Stimulated activated CD8-positive, alpha-beta memory T cell treated with anti-CD3 and anti-CD28 coated beads, Interleukin-12 subunit alpha, Interleukin-12 subunit beta, amount 100 ng/mL, for 4 hours (primary cell): ENCODE measurements at regions not wholly inside any gene's neighbourhood (a gene's known extent, or its start where the extent isn't known, plus 50 kb on each side); places are given as distances from the start of the nearest gene placed in this dataset.
"Not testable (repeated sequence)": the region's sequence is repeated elsewhere in the genome, so short reads cannot be mapped to it uniquely, and the experiment has no call there.

ENCODE experiments used
- DNase-seq: peaks from one replicate; pipeline ENCODE4 v3.0.0-alpha.2; 2020; ENCODE audit warnings: low read depth

GRCh38 chr12:126389220-126389841, 1324.1 kb downstream of the AACS start:
- no peak for DNase-seq

GRCh38 chr12:126389961-126390360, 1324.7 kb downstream of the AACS start:
- DNase-seq: no peak

GRCh38 chr12:126390969-126391566, 1325.8 kb downstream of the AACS start:
- no peak for DNase-seq

- DNase-seq: no peak
Observed at GRCh38 chr12:126396536-126396935, 1331.3 kb downstream of the AACS start.

- DNase-seq: no peak
Observed at GRCh38 chr12:126397071-126397581, 1331.9 kb downstream of the AACS start.

GRCh38 chr12:126397660-126398059, 1332.4 kb downstream of the AACS start:
- DNase-seq: no peak

- DNase-seq: no peak
Observed at GRCh38 chr12:126400831-126401230, 1335.6 kb downstream of the AACS start.

- no peak for DNase-seq
Observed at GRCh38 chr12:126404293-126404881, 1339.2 kb downstream of the AACS start.

GRCh38 chr12:126418400-126418799, 1353.2 kb downstream of the AACS start:
- DNase-seq: no peak

- DNase-seq: no peak
Observed at GRCh38 chr12:126419131-126419530, 1353.9 kb downstream of the AACS start.

- DNase-seq: no peak
Observed at GRCh38 chr12:126424696-126425095, 1359.5 kb downstream of the AACS start.

GRCh38 chr12:126425264-126425663, 1360.0 kb downstream of the AACS start:
- DNase-seq: no peak

- no peak for DNase-seq
Observed at GRCh38 chr12:126428769-126429168, 1363.5 kb downstream of the AACS start.

- no peak for DNase-seq
Observed at GRCh38 chr12:126430921-126431320, 1365.7 kb downstream of the AACS start.

- DNase-seq: no peak
Observed at GRCh38 chr12:126431767-126432166, 1366.5 kb downstream of the AACS start.

GRCh38 chr12:126432780-126433179, 1367.5 kb downstream of the AACS start:
- DNase-seq: no peak

GRCh38 chr12:126434412-126434985, 1369.3 kb downstream of the AACS start:
- no peak for DNase-seq

- DNase-seq: no peak
Observed at GRCh38 chr12:126436041-126436440, 1370.8 kb downstream of the AACS start.

GRCh38 chr12:126437934-126438333, 1372.7 kb downstream of the AACS start:
- DNase-seq: no peak

GRCh38 chr12:126443977-126444376, 1378.7 kb downstream of the AACS start:
- no peak for DNase-seq

- DNase-seq: no peak
Observed at GRCh38 chr12:126447346-126447745, 1382.1 kb downstream of the AACS start.

- no peak for DNase-seq
Observed at GRCh38 chr12:126451809-126452208, 1386.6 kb downstream of the AACS start.

GRCh38 chr12:126452686-126453085, 1387.5 kb downstream of the AACS start:
- not testable (repeated sequence) for DNase-seq
